ENCODE measurements at regions not wholly inside any gene's neighbourhood (a gene's known extent, or its start where the extent isn't known, plus 50 kb on each side); places are given as distances from the start of the nearest gene placed in this dataset.

DNA sequence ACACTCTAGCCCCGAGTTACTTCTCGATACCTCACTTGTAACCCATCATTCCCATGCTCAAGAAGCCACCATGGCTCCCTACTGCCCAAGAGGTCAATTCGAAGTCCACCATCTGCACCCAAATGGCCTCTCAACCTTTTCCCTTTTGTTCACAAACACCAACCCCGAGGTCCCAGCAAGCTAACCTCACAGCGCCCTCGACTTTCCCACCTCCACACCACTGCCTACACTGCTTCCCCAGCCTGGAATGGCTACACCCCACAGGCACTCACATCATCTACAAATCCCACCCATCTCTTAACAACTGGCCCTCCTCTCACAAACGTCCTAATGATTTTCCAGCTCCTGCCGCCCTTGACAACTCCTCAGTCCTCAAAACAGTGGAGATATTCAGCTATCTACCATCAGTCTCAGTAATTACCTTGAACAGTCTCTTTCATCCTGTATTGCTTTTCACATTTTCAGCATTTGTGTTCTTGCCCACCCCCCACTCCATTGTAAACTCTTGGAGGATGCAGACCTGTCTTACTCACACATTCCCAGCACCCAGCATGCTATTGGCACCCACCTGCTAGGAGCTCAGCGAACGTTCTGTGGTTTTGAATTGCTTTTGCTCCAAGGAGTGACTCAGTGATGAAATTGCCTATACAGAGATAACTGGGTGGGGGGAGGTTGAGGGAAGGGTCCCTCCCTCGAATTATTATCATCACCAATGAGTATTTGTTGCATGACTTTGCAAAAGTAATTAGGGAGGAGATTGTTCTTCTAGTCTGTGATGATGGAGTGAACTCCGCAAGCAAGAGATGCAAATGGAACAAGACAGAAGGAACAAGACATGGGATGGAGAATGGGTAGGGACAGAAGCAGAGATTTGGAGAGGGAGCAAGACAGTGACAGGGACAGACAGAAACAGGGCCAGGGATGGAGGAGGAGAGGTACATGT is 106.8 kb downstream of the CYP26B1 start:
- Histone ChIP-seq H3K4me3 (no peak overlapping the region), H3K79me2 (ENCODE audit: control insufficient read depth, insufficient read depth, low read length) (no peaks in the 10 kb centered on the region), H3K9ac (ENCODE audit: control insufficient read depth, insufficient read depth, low read length) (no peak overlapping the region), H3K4me2 (ENCODE audit: control insufficient read depth, insufficient read depth) (no peak overlapping the region), H3K9me3 (replicated peaks; ENCODE audit: control insufficient read depth, insufficient read depth, low read length) (no peaks in the 10 kb centered on the region), H3K36me3 (ENCODE audit: control insufficient read depth in 2 of 2, insufficient read depth in 2 of 2, low read length in 1 of 2) (no peaks in the 10 kb centered on the region), H3K27me3 (replicated peaks in 1 of 2; ENCODE audit: control insufficient read depth in 2 of 2, insufficient read depth in 2 of 2, low read length in 1 of 2) (no peaks in the 10 kb centered on the region), H3K27ac (ENCODE audit: control insufficient read depth, insufficient read depth) (no peak overlapping the region), H3K4me1 (ENCODE audit: control insufficient read depth, insufficient read depth, low read length) (no peaks in the 10 kb centered on the region), H4K20me1 (ENCODE audit: control insufficient read depth, insufficient read depth) (no peaks in the 10 kb centered on the region), H2AFZ (ENCODE audit: control insufficient read depth, low read depth, low read length) (no peak overlapping the region)
- ATAC-seq (no peak), DNase-seq (ENCODE audit: low read depth, low spot score) (no peak), FAIRE-seq (no peak)
- ChIA-PET POLR2A (no interaction called here), SMC1A (ENCODE audit: uncharacterized antibody, unreplicated experiment) (no interaction called here), RAD21 (ENCODE audit: unreplicated experiment) (no interaction called here), CTCF (no interaction called here)
- in situ Hi-C loops (cut with MboI): no loop called here
- BruUV-seq (replicated peaks): no TSS peak
- TF ChIP-seq BCL11A (IDR thresholded peaks at IDR 0.05; ENCODE audit: low read depth, low read length): no peak
- TF ChIP-seq, protein P1, sequence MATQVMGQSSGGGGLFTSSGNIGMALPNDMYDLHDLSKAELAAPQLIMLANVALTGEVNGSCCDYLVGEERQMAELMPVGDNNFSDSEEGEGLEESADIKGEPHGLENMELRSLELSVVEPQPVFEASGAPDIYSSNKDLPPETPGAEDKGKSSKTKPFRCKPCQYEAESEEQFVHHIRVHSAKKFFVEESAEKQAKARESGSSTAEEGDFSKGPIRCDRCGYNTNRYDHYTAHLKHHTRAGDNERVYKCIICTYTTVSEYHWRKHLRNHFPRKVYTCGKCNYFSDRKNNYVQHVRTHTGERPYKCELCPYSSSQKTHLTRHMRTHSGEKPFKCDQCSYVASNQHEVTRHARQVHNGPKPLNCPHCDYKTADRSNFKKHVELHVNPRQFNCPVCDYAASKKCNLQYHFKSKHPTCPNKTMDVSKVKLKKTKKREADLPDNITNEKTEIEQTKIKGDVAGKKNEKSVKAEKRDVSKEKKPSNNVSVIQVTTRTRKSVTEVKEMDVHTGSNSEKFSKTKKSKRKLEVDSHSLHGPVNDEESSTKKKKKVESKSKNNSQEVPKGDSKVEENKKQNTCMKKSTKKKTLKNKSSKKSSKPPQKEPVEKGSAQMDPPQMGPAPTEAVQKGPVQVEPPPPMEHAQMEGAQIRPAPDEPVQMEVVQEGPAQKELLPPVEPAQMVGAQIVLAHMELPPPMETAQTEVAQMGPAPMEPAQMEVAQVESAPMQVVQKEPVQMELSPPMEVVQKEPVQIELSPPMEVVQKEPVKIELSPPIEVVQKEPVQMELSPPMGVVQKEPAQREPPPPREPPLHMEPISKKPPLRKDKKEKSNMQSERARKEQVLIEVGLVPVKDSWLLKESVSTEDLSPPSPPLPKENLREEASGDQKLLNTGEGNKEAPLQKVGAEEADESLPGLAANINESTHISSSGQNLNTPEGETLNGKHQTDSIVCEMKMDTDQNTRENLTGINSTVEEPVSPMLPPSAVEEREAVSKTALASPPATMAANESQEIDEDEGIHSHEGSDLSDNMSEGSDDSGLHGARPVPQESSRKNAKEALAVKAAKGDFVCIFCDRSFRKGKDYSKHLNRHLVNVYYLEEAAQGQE (IDR thresholded peaks at IDR 0.05; ENCODE audit: low read depth, low read length): no peak
- no peak for TF ChIP-seq TAF1 (IDR thresholded peaks at IDR 0.05; ENCODE audit: borderline replicate concordance, low read depth, low read length)
- TF ChIP-seq NFYA (IDR thresholded peaks at IDR 0.05; ENCODE audit: borderline replicate concordance, low read depth, low read length): no peak
- TF ChIP-seq, protein P2, sequence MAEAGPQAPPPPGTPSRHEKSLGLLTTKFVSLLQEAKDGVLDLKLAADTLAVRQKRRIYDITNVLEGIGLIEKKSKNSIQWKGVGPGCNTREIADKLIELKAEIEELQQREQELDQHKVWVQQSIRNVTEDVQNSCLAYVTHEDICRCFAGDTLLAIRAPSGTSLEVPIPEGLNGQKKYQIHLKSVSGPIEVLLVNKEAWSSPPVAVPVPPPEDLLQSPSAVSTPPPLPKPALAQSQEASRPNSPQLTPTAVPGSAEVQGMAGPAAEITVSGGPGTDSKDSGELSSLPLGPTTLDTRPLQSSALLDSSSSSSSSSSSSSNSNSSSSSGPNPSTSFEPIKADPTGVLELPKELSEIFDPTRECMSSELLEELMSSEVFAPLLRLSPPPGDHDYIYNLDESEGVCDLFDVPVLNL (IDR thresholded peaks at IDR 0.05; ENCODE audit: low read depth, low read length): no peak
- no peak for TF ChIP-seq KDM1A (IDR thresholded peaks at IDR 0.05; ENCODE audit: borderline replicate concordance)
- WGBS (ENCODE audit: insufficient coverage, insufficient replicate concordance, low lambda C conversion rate, missing lambda C conversion rate): 22% methylated on average over 12 of the region's 12 CpGs
- intact Hi-C loops (cut with micrococcal nuclease; ENCODE audit: unreplicated experiment): no loop called here

Data from GM12878 (cell line).